ENCODE measurements at regions not wholly inside any gene's neighbourhood (a gene's known extent, or its start where the extent isn't known, plus 50 kb on each side); places are given as distances from the start of the nearest gene placed in this dataset.

DNA sequence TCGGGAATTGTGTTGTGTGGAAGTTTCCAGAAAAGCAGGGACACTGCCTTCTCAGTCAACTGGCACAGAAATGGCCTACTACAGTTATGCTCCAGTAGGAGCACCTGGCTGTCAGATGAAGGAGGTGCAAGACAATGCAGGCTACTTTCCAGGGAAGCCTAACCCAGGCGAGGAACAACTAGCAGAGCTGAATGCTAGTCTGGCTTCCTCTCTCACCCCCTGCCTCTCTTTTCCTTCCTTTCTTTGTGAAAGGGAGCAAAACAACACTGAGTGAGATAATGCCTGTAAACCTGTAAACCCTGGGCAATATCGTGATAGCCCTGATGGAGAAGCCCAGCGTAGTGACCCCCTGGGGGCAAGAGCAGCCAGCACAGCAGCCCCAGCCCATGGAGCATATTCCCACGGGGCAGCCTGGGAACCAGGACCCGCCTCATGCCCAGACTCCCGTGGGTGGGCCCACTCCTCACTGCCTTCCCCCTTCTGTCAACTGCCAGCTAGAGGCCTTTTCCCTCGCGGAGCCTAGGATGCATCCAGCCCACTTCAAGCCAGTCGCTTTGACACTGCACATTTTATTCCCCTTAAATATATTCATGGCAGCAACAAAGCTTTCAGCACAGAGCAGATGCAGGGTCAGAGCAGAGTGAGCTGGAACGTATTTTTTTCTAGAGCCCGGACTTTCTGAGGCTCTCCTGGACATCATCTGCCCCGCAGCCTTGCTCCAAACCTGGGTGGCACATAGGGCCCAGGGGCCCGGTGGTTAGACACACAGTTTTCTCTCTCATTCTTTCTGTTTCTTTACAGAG lies 77.0 kb downstream of the PDCL3 start:
- H3K4me3 ChIP-seq (ENCODE audit: low read length): no peak overlapping the region
- H3K27ac ChIP-seq (ENCODE audit: low read depth in 1 of 2, low read length in 2 of 2): no peak overlapping the region
- H3K27me3 Mint-ChIP-seq: no peaks in the 10 kb centered on the region
- TF ChIP-seq, protein P1, sequence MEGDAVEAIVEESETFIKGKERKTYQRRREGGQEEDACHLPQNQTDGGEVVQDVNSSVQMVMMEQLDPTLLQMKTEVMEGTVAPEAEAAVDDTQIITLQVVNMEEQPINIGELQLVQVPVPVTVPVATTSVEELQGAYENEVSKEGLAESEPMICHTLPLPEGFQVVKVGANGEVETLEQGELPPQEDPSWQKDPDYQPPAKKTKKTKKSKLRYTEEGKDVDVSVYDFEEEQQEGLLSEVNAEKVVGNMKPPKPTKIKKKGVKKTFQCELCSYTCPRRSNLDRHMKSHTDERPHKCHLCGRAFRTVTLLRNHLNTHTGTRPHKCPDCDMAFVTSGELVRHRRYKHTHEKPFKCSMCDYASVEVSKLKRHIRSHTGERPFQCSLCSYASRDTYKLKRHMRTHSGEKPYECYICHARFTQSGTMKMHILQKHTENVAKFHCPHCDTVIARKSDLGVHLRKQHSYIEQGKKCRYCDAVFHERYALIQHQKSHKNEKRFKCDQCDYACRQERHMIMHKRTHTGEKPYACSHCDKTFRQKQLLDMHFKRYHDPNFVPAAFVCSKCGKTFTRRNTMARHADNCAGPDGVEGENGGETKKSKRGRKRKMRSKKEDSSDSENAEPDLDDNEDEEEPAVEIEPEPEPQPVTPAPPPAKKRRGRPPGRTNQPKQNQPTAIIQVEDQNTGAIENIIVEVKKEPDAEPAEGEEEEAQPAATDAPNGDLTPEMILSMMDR (IDR thresholded peaks at IDR 0.05): no peak
- H3K4me3 Mint-ChIP-seq: no peak overlapping the region
- H3K4me1 ChIP-seq (ENCODE audit: insufficient read depth, low read length): peaks cover 51% of the 10 kb centered on the region
- POLR2A ChIA-PET: interaction anchor here (1.0 to 1.3 kb wide), 2 partner anchors 10 to 362 kb away, joined by 3 read pairs; partner anchors contain the start of gene RPL31
- H3K27ac Mint-ChIP-seq: peak overlapping the region; percentile 51
- H3K36me3 ChIP-seq (ENCODE audit: insufficient read depth, low read length): no peaks in the 10 kb centered on the region
- no peaks in the 10 kb centered on the region for H3K36me3 Mint-ChIP-seq (ENCODE audit: low read depth)
- H3K9me3 ChIP-seq (ENCODE audit: control insufficient read depth in 1 of 2, insufficient read depth in 1 of 2, low read length in 2 of 2): no peaks in the 10 kb centered on the region
- ATAC-seq (ENCODE audit: poor library complexity) (no peak), DNase-seq (no peak)
- peaks cover 47% of the 10 kb centered on the region for H3K4me1 Mint-ChIP-seq (ENCODE audit: low read depth)
- intact Hi-C loops (cut with DNase I, micrococcal nuclease): loop anchor here in 1 of 2 experiments (2.0 to 10.0 kb wide), 2 partner anchors 27 to 175 kb away; no protein-coding TSS in a partner anchor
- CTCF ChIA-PET: interaction anchor here (1.4 to 3.6 kb wide), 2 partner anchors 11 to 29 kb away, joined by 3 to 10 read pairs; no protein-coding TSS in a partner anchor
- H3K9me3 Mint-ChIP-seq: no peaks in the 10 kb centered on the region
- no peaks in the 10 kb centered on the region for H3K27me3 ChIP-seq (ENCODE audit: control insufficient read depth in 1 of 2, insufficient read depth in 2 of 2, low read length in 2 of 2)

GRCh38 chr2:100640431-100641124 lies 77.8 kb downstream of the PDCL3 start:
- intact Hi-C loops (cut with DNase I, micrococcal nuclease): loop anchor here in 1 of 2 experiments (10.0 kb wide), 1 partner anchor 174 kb away; no protein-coding TSS in a partner anchor
- Histone ChIP-seq H3K27me3 (ENCODE audit: control insufficient read depth in 1 of 2, insufficient read depth in 2 of 2, low read length in 2 of 2) (no peaks in the 10 kb centered on the region), H3K4me3 (ENCODE audit: low read length) (no peak overlapping the region), H3K27ac (ENCODE audit: low read depth in 1 of 2, low read length in 2 of 2) (no peak overlapping the region), H3K4me1 (ENCODE audit: insufficient read depth, low read length) (peaks cover 55% of the 10 kb centered on the region), H3K9me3 (ENCODE audit: control insufficient read depth in 1 of 2, insufficient read depth in 1 of 2, low read length in 2 of 2) (no peaks in the 10 kb centered on the region), H3K36me3 (ENCODE audit: insufficient read depth, low read length) (no peaks in the 10 kb centered on the region)
- TF ChIP-seq, protein P1 (IDR thresholded peaks at IDR 0.05): no peak
- CTCF ChIA-PET: interaction anchor here (1.4 to 3.6 kb wide), 2 partner anchors 10 to 30 kb away, joined by 3 to 10 read pairs; no protein-coding TSS in a partner anchor
- Mint-ChIP-seq H3K4me3 (no peak overlapping the region), H3K9me3 (no peaks in the 10 kb centered on the region), H3K27ac (peak overlapping the region; percentile 51), H3K27me3 (no peaks in the 10 kb centered on the region), H3K4me1 (ENCODE audit: low read depth) (peaks cover 55% of the 10 kb centered on the region), H3K36me3 (ENCODE audit: low read depth) (no peaks in the 10 kb centered on the region)
- POLR2A ChIA-PET: interaction anchor here (1.0 kb wide), 1 partner anchor 361 kb away, joined by 3 read pairs; the partner anchor contains the start of gene RPL31
- DNase-seq: peak in 2 of 14 experiments; percentile 35 to 42
- ATAC-seq (ENCODE audit: poor library complexity): no peak

DNA sequence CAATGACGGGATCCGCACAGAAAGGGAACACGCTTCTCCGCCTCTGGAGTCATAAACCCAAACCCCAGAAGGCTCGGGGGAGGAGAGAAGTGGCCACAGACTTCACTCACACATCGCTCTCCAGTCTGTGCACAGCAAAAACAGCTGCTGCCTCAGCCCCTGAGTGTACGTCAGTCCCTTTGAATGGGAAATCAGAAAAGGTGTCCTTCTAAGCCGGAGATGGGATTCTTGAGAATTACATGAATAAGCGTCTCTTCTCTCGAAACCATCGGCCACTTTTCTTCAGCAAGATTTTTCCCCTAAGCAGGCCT lies 78.3 kb downstream of the PDCL3 start:
- intact Hi-C loops (cut with DNase I, micrococcal nuclease): loop anchor here in 1 of 2 experiments (10.0 kb wide), 1 partner anchor 174 kb away; no protein-coding TSS in a partner anchor
- ATAC-seq (ENCODE audit: poor library complexity): no peak
- H3K36me3 Mint-ChIP-seq (ENCODE audit: low read depth): no peaks in the 10 kb centered on the region
- Histone ChIP-seq H3K9me3 (ENCODE audit: control insufficient read depth in 1 of 2, insufficient read depth in 1 of 2, low read length in 2 of 2) (no peaks in the 10 kb centered on the region), H3K4me1 (ENCODE audit: insufficient read depth, low read length) (peaks cover 55% of the 10 kb centered on the region), H3K27ac (ENCODE audit: low read depth in 1 of 2, low read length in 2 of 2) (no peak overlapping the region), H3K27me3 (ENCODE audit: control insufficient read depth in 1 of 2, insufficient read depth in 2 of 2, low read length in 2 of 2) (no peaks in the 10 kb centered on the region), H3K4me3 (ENCODE audit: low read length) (no peak overlapping the region), H3K36me3 (ENCODE audit: insufficient read depth, low read length) (no peaks in the 10 kb centered on the region)
- no peaks in the 10 kb centered on the region for H3K9me3 Mint-ChIP-seq
- ChIA-PET POLR2A (interaction anchor here (0.8 to 4.4 kb wide), 2 partner anchors 10 to 179 kb away, joined by 3 to 29 read pairs; partner anchors contain the start of gene NPAS2), CTCF (interaction anchor here (3.6 kb wide), 1 partner anchor 31 kb away, joined by 10 read pairs; no protein-coding TSS in a partner anchor)
- H3K27me3 Mint-ChIP-seq: no peaks in the 10 kb centered on the region
- H3K4me1 Mint-ChIP-seq (ENCODE audit: low read depth): peaks cover 58% of the 10 kb centered on the region
- H3K4me3 Mint-ChIP-seq: no peak overlapping the region
- H3K27ac Mint-ChIP-seq: peak overlapping the region; percentile 51
- TF ChIP-seq, protein P1 (IDR thresholded peaks at IDR 0.05): no peak
- DNase-seq: no peak
